B cell (primary cell): ENCODE measurements at regions not wholly inside any gene's neighbourhood (a gene's known extent, or its start where the extent isn't known, plus 50 kb on each side); places are given as distances from the start of the nearest gene placed in this dataset.

Source experiments
- ATAC-seq: fragments of 200-7000 bp; cut with Tn5 transposase; one replicate; pipeline ENCODE4 v1.10.0; 2021; ENCODE audit warnings: low read depth, mild to moderate bottlenecking, moderate number of reproducible peaks, moderate library complexity
- CTCF ChIA-PET: fragments of 350-600 bp; sonication (Branson Sonifier 250); formaldehyde crosslinking; loops from one replicate; lab custom pipeline; 2021; ENCODE audit warnings: antibody characterized with exemption, inconsistent platforms; lab: Charles Lee
- POLR2A ChIA-PET: fragments of 350-600 bp; sonication (Branson Sonifier 250); formaldehyde crosslinking; loops from one replicate; lab custom pipeline; 2021; ENCODE audit warnings: antibody characterized with exemption; lab: Charles Lee
- DNase-seq: peaks from one replicate; pipeline ENCODE4 v3.0.0; 2013
- H2AFZ ChIP-seq: 2 replicates; pipeline ENCODE4 v1.6.1; 2012; ENCODE audit warnings: mild to moderate bottlenecking, low read depth, low read length; ENCODE audit not compliant: insufficient read depth, poor library complexity, severe bottlenecking
- H3K27ac ChIP-seq, 2 donors: 1 replicate in 1 of 2; 2 replicates in 1 of 2; pipeline ENCODE4 v1.5.1; 2012 to 2013; ENCODE audit warnings: low read length in 2 of 2, mild to moderate bottlenecking in 2 of 2, moderate library complexity in 1 of 2
- H3K27me3 ChIP-seq, 4 experiments: fragments of 200-600 bp in 1 of 4; sonication (generic) in 1 of 4; replicated peaks in 1 of 4; 1 replicate in 2 of 4; 2 replicates in 2 of 4; pipeline versions ENCODE4 v1.6.1 to v1.7.0; 2013 to 2016; ENCODE audit warnings: low read length in 3 of 4, mild to moderate bottlenecking in 2 of 4, mixed read lengths in 1 of 4, moderate library complexity in 1 of 4; ENCODE audit not compliant: insufficient read depth in 4 of 4, control insufficient read depth in 3 of 4; ENCODE audit errors: control extremely low read depth in 1 of 4
- H3K36me3 ChIP-seq, 2 experiments: replicated peaks in 1 of 2; 1 replicate in 1 of 2; 2 replicates in 1 of 2; pipeline versions ENCODE4 v1.6.1 to v1.7.1; 2013; ENCODE audit warnings: low read length in 1 of 2; ENCODE audit not compliant: insufficient read depth in 2 of 2, control insufficient read depth in 1 of 2; ENCODE audit errors: control extremely low read depth in 1 of 2, extremely low read depth in 1 of 2
- H3K4me1 ChIP-seq, 2 donors: fragments of 200-600 bp in 1 of 2; sonication (generic) in 1 of 2; 1 replicate in 1 of 2; 2 replicates in 1 of 2; pipeline versions ENCODE4 v1.5.1 to v1.6.1; 2013 to 2017; ENCODE audit warnings: low read length in 2 of 2; ENCODE audit not compliant: control insufficient read depth in 2 of 2, insufficient read depth in 2 of 2
- H3K4me2 ChIP-seq: replicated peaks from 2 replicates; pipeline ENCODE3; 2012; ENCODE audit warnings: mild to moderate bottlenecking, low read depth, low read length; ENCODE audit not compliant: poor library complexity, severe bottlenecking
- H3K4me3 ChIP-seq, 5 experiments: fragments of 200-600 bp in 1 of 5; sonication (generic) in 1 of 5; 1 replicate in 3 of 5; 2 replicates in 2 of 5; pipeline versions ENCODE4 v1.5.1 to v1.7.0; 2011 to 2016; ENCODE audit warnings: low read length in 4 of 5, mild to moderate bottlenecking in 4 of 5, low read depth in 2 of 5, control low read depth in 1 of 5, moderate library complexity in 1 of 5; ENCODE audit not compliant: insufficient read depth in 1 of 5; ENCODE audit errors: control extremely low read depth in 1 of 5, extremely low read depth in 1 of 5
- H3K79me2 ChIP-seq: fragments of 200-600 bp; sonication (generic); one replicate; pipeline ENCODE4 v1.6.0; 2016; ENCODE audit warnings: low read length; ENCODE audit not compliant: control insufficient read depth, insufficient read depth
- H3K9ac ChIP-seq: fragments of 200-600 bp; sonication (generic); 2 replicates; pipeline ENCODE4 v1.6.1; 2017; ENCODE audit warnings: mild to moderate bottlenecking, low read length, moderate library complexity
- H3K9me3 ChIP-seq, 3 donors: one replicate each; pipeline versions ENCODE4 v1.6.1 to v1.7.1; 2013; ENCODE audit warnings: low read length in 2 of 3; ENCODE audit not compliant: control insufficient read depth in 2 of 3, insufficient read depth in 1 of 3; ENCODE audit errors: control extremely low read depth in 1 of 3
- H4K20me1 ChIP-seq: 2 replicates; pipeline ENCODE4 v1.6.0; 2012; ENCODE audit warnings: mild to moderate bottlenecking, low read length; ENCODE audit not compliant: insufficient read depth, control insufficient read depth, poor library complexity, severe bottlenecking
- H3K27ac Mint-ChIP-seq: one replicate; pipeline ENCODE4 v1.8.0; 2021; ENCODE audit warnings: mixed read lengths
- H3K27me3 Mint-ChIP-seq: one replicate; pipeline ENCODE4 v1.8.0; 2021; ENCODE audit warnings: mixed read lengths
- H3K4me1 Mint-ChIP-seq: one replicate; pipeline ENCODE4 v1.8.0; 2021; ENCODE audit warnings: mixed read lengths
- H3K4me3 Mint-ChIP-seq: one replicate; pipeline ENCODE4 v1.8.0; 2021; ENCODE audit warnings: mixed read lengths
- H3K9me3 Mint-ChIP-seq: one replicate; pipeline ENCODE4 v1.8.0; 2022; ENCODE audit warnings: mixed read lengths; ENCODE audit not compliant: insufficient read depth
- CTCF ChIP-seq: fragments of 200-600 bp; IDR thresholded peaks from one replicate; pipeline ENCODE4 v1.8.0; 2022; ENCODE audit warnings: antibody characterized with exemption, mild to moderate bottlenecking
- EZH2 ChIP-seq: IDR thresholded peaks from 2 replicates; pipeline ENCODE4 v1.6.1; 2012; ENCODE audit warnings: borderline replicate concordance, low read depth, mild to moderate bottlenecking, moderate library complexity, low read length; ENCODE audit not compliant: insufficient read depth, poor library complexity, severe bottlenecking
- WGBS: methylation state at CpG from one replicate; pipeline ENCODE4 v1.1.5; 2013; ENCODE audit warnings: missing lambda C conversion rate; ENCODE audit not compliant: insufficient coverage; 5-methylcytosine and 5-hydroxymethylcytosine counted together
- intact Hi-C: fragments of 100-400 bp; cut with micrococcal nuclease; formaldehyde crosslinking; loops from one replicate; pipeline ENCODE4 v1.10.0; 2022

DNA sequence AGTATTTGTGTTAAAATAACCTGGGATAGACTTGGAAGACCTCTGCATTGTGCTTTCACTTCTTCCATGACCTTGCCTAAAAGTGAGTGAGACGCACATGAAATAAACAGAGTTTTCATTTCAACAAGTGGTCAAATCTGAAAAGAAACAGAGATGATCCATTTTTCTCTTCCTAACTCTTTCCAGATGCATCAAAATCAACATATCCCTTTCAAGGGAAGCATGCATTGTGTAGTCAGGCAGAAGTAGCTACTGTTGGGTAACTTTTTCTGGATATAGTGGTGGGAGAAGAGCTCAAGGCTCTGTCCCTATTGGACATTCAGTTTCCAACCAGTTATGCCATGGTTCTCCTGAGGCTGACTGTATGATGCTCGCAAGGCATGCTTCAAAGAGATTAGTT lies 233.0 kb upstream of the JAG1 start:
- Mint-ChIP-seq H3K4me1 (no peaks in the 10 kb centered on the region), H3K4me3 (no peak overlapping the region), H3K9me3 (peaks cover 8% of the 10 kb centered on the region), H3K27ac (no peak overlapping the region), H3K27me3 (no peaks in the 10 kb centered on the region)
- intact Hi-C loops = no loop called here
- Histone ChIP-seq H3K27me3 (no peaks in the 10 kb centered on the region), H3K79me2 (no peaks in the 10 kb centered on the region), H2AFZ (no peak overlapping the region), H3K27ac (no peak overlapping the region), H3K9ac (no peak overlapping the region), H3K36me3 (no peaks in the 10 kb centered on the region), H4K20me1 (no peaks in the 10 kb centered on the region), H3K4me2 (no peak overlapping the region), H3K4me1 (no peaks in the 10 kb centered on the region), H3K9me3 (no peaks in the 10 kb centered on the region), H3K4me3 (no peak overlapping the region)
- ChIA-PET CTCF (no interaction called here), POLR2A (no interaction called here)
- TF ChIP-seq CTCF = no peak
- TF ChIP-seq EZH2 = no peak
- no peak for ATAC-seq
- WGBS = 100% methylated on average over 1 of the region's 2 CpGs
- no peak for DNase-seq

- no peak overlapping the region for H3K27ac Mint-ChIP-seq
- intact Hi-C loops = no loop called here
Measured at GRCh38 chr20:10909803-10910202, 236.0 kb upstream of the JAG1 start.

More at GRCh38 chr20:10909803-10910202, 236.0 kb upstream of the JAG1 start:
- Mint-ChIP-seq H3K4me1 (no peaks in the 10 kb centered on the region), H3K9me3 (peaks cover 5% of the 10 kb centered on the region), H3K27me3 (no peaks in the 10 kb centered on the region), H3K4me3 (no peak overlapping the region)
- H2AFZ ChIP-seq = no peak overlapping the region
- H3K9me3 ChIP-seq = no peaks in the 10 kb centered on the region
- DNase-seq (no peak), ATAC-seq (no peak)
- no peak overlapping the region for H3K4me3 ChIP-seq
- CTCF ChIA-PET = no interaction called here
- H4K20me1 ChIP-seq = no peaks in the 10 kb centered on the region
- H3K36me3 ChIP-seq = no peaks in the 10 kb centered on the region
- TF ChIP-seq CTCF = no peak
- TF ChIP-seq EZH2 = no peak
- no peaks in the 10 kb centered on the region for H3K79me2 ChIP-seq
- no peaks in the 10 kb centered on the region for H3K4me1 ChIP-seq
- POLR2A ChIA-PET = no interaction called here
- no peak overlapping the region for H3K27ac ChIP-seq
- H3K4me2 ChIP-seq = no peak overlapping the region
- no peak overlapping the region for H3K9ac ChIP-seq
- no peaks in the 10 kb centered on the region for H3K27me3 ChIP-seq
